Trophoblast cell (in vitro differentiated cells and primary cell): ENCODE measurements at regions not wholly inside any gene's neighbourhood (a gene's known extent, or its start where the extent isn't known, plus 50 kb on each side); places are given as distances from the start of the nearest gene placed in this dataset.

ENCODE experiments used
- DNase-seq, 2 donors: peaks; one replicate each; pipeline ENCODE4 v3.0.0-alpha.2; 2016
- H2AFZ ChIP-seq: 2 replicates; pipeline ENCODE4 v1.6.1; 2013; ENCODE audit warnings: low read length, moderate library complexity, mild to moderate bottlenecking; ENCODE audit not compliant: insufficient read depth, poor library complexity
- H2AK5ac ChIP-seq: 2 replicates; pipeline ENCODE4 v1.6.1; 2013; ENCODE audit warnings: mild to moderate bottlenecking, low read length
- H2BK120ac ChIP-seq: 2 replicates; pipeline ENCODE4 v1.6.1; 2013; ENCODE audit warnings: low read length, mild to moderate bottlenecking, moderate library complexity; ENCODE audit not compliant: insufficient read depth, poor library complexity
- H2BK12ac ChIP-seq: 2 replicates; pipeline ENCODE4 v1.6.1; 2013; ENCODE audit warnings: mild to moderate bottlenecking, low read length, moderate library complexity
- H2BK5ac ChIP-seq: 2 replicates; pipeline ENCODE4 v1.6.1; 2013; ENCODE audit warnings: low read length, low read depth, moderate library complexity, mild to moderate bottlenecking; ENCODE audit not compliant: poor library complexity
- H3K14ac ChIP-seq: 2 replicates; pipeline ENCODE4 v1.6.1; 2013; ENCODE audit warnings: mild to moderate bottlenecking, low read length
- H3K18ac ChIP-seq: 2 replicates; pipeline ENCODE4 v1.6.1; 2013; ENCODE audit warnings: mild to moderate bottlenecking, low read length
- H3K23ac ChIP-seq: 2 replicates; pipeline ENCODE4 v1.6.1; 2013; ENCODE audit warnings: low read length
- H3K27ac ChIP-seq: 2 replicates; pipeline ENCODE4 v1.5.1; 2013; ENCODE audit warnings: low read depth, mild to moderate bottlenecking, inconsistent platforms, low read length, moderate library complexity
- H3K27me3 ChIP-seq: 2 replicates; pipeline ENCODE4 v1.6.1; 2013; ENCODE audit warnings: inconsistent platforms, mild to moderate bottlenecking, low read length, moderate library complexity; ENCODE audit not compliant: insufficient read depth
- H3K36me3 ChIP-seq, 2 experiments: 1 replicate in 1 of 2; 2 replicates in 1 of 2; pipeline ENCODE4 v1.6.1; 2013; ENCODE audit warnings: low read length in 2 of 2, mild to moderate bottlenecking in 2 of 2, moderate library complexity in 1 of 2; ENCODE audit not compliant: insufficient read depth in 2 of 2, control insufficient read depth in 1 of 2
- H3K4ac ChIP-seq: 2 replicates; pipeline ENCODE4 v1.6.1; 2013; ENCODE audit warnings: low read depth, mild to moderate bottlenecking, low read length, moderate library complexity
- H3K4me1 ChIP-seq, 2 experiments: 1 replicate in 1 of 2; 2 replicates in 1 of 2; pipeline ENCODE4 v1.6.1; 2013; ENCODE audit warnings: low read length in 2 of 2, mild to moderate bottlenecking in 2 of 2, moderate library complexity in 1 of 2; ENCODE audit not compliant: insufficient read depth in 2 of 2, control insufficient read depth in 1 of 2
- H3K4me2 ChIP-seq: 2 replicates; pipeline ENCODE4 v1.6.1; 2013; ENCODE audit warnings: inconsistent platforms, mild to moderate bottlenecking, low read length, moderate library complexity
- H3K4me3 ChIP-seq: 2 replicates; pipeline ENCODE4 v1.5.1; 2013; ENCODE audit warnings: mild to moderate bottlenecking, low read depth, low read length, inconsistent platforms
- H3K79me1 ChIP-seq: one replicate; pipeline ENCODE4 v1.6.1; 2013; ENCODE audit warnings: low read length
- H3K79me2 ChIP-seq: 2 replicates; pipeline ENCODE4 v1.6.1; 2013; ENCODE audit warnings: low read length, mild to moderate bottlenecking; ENCODE audit not compliant: control insufficient read depth, insufficient read depth, poor library complexity
- H3K9ac ChIP-seq: 2 replicates; pipeline ENCODE4 v1.6.1; 2013; ENCODE audit warnings: mild to moderate bottlenecking, low read length
- H3K9me3 ChIP-seq: 2 replicates; pipeline ENCODE4 v1.6.1; 2013; ENCODE audit warnings: low read depth, mild to moderate bottlenecking, control low read depth, inconsistent platforms, low read length; ENCODE audit not compliant: insufficient read depth
- H4K12ac ChIP-seq: 2 replicates; pipeline ENCODE4 v1.6.1; 2013; ENCODE audit warnings: low read depth, mild to moderate bottlenecking, low read length, moderate library complexity
- H4K8ac ChIP-seq: 2 replicates; pipeline ENCODE4 v1.6.1; 2013; ENCODE audit warnings: low read depth, mild to moderate bottlenecking, low read length, moderate library complexity
- H4K91ac ChIP-seq: one replicate; pipeline ENCODE4 v1.6.1; 2013; ENCODE audit warnings: low read depth, mild to moderate bottlenecking, low read length, moderate library complexity
- whole genome bisulfite sequencing: extraction: QIAGEN DNeasy Blood & Tissue Kit; methylation state at CpG from one replicate; pipeline ENCODE4 v1.1.7; 2013; ENCODE audit warnings: missing lambda C conversion rate; ENCODE audit not compliant: insufficient read length, insufficient coverage; ENCODE audit errors: extremely low coverage; 5-methylcytosine and 5-hydroxymethylcytosine counted together

- Histone ChIP-seq H3K4me3 (no peak overlapping the region), H2BK120ac (no peak overlapping the region), H2AK5ac (no peak overlapping the region), H2BK12ac (no peak overlapping the region), H3K18ac (no peak overlapping the region), H3K9ac (no peak overlapping the region), H3K27me3 (no peaks in the 10 kb centered on the region), H3K9me3 (no peaks in the 10 kb centered on the region), H3K4me2 (no peak overlapping the region), H4K12ac (no peak overlapping the region), H3K23ac (no peak overlapping the region), H3K4ac (no peak overlapping the region), H3K79me2 (no peaks in the 10 kb centered on the region), H2AFZ (no peak overlapping the region), H3K27ac (no peak overlapping the region), H4K91ac (no peak overlapping the region), H3K4me1 (no peaks in the 10 kb centered on the region), H3K79me1 (no peaks in the 10 kb centered on the region), H2BK5ac (no peak overlapping the region), H4K8ac (no peak overlapping the region), H3K14ac (no peak overlapping the region), H3K36me3 (no peaks in the 10 kb centered on the region)
- no peak for DNase-seq
These were observed 599.3 kb downstream of the CDH11 start for GRCh38 chr16:64522548-64522947.

GRCh38 chr16:64513871-64514270 lies 608.0 kb downstream of the CDH11 start:
- Histone ChIP-seq H3K36me3 (no peaks in the 10 kb centered on the region), H4K91ac (no peak overlapping the region), H4K12ac (no peak overlapping the region), H3K4ac (no peak overlapping the region), H3K79me1 (no peaks in the 10 kb centered on the region), H3K9ac (no peak overlapping the region), H3K4me2 (no peak overlapping the region), H2BK12ac (no peak overlapping the region), H3K14ac (no peak overlapping the region), H3K4me3 (no peak overlapping the region), H3K4me1 (no peaks in the 10 kb centered on the region), H3K27ac (no peak overlapping the region), H3K79me2 (no peaks in the 10 kb centered on the region), H3K23ac (no peak overlapping the region), H2BK120ac (no peak overlapping the region), H2AFZ (no peak overlapping the region), H3K18ac (no peak overlapping the region), H4K8ac (no peak overlapping the region), H3K27me3 (no peaks in the 10 kb centered on the region), H2AK5ac (no peak overlapping the region), H3K9me3 (no peaks in the 10 kb centered on the region), H2BK5ac (no peak overlapping the region)
- DNase-seq = no peak
- no CpG with 5 or more reads among the region's 2 CpGs for WGBS

GRCh38 chr16:64507240-64508024 lies 614.4 kb downstream of the CDH11 start:
- peaks cover 2 to 4% of the 10 kb centered on the region in 2 experiments for H3K4me1 ChIP-seq
- H3K14ac ChIP-seq = no peak overlapping the region
- no peak overlapping the region for H2BK120ac ChIP-seq
- H4K91ac ChIP-seq = no peak overlapping the region
- no peak overlapping the region for H3K4ac ChIP-seq
- no peak overlapping the region for H2AFZ ChIP-seq
- no CpG with 5 or more reads among the region's 2 CpGs for WGBS
- no peak overlapping the region for H3K23ac ChIP-seq
- no peak overlapping the region for H3K4me2 ChIP-seq
- H4K12ac ChIP-seq = no peak overlapping the region
- H3K27ac ChIP-seq = no peak overlapping the region
- no peaks in the 10 kb centered on the region for H3K27me3 ChIP-seq
- no peak overlapping the region for H4K8ac ChIP-seq
- no peak overlapping the region for H3K18ac ChIP-seq
- H2BK12ac ChIP-seq = no peak overlapping the region
- no peak for DNase-seq
- no peak overlapping the region for H3K9ac ChIP-seq
- no peak overlapping the region for H2AK5ac ChIP-seq
- H3K9me3 ChIP-seq = peaks cover 3% of the 10 kb centered on the region
- H3K79me2 ChIP-seq = no peaks in the 10 kb centered on the region
- H3K79me1 ChIP-seq = no peaks in the 10 kb centered on the region
- no peak overlapping the region for H3K4me3 ChIP-seq
- no peak overlapping the region for H2BK5ac ChIP-seq
- H3K36me3 ChIP-seq = no peaks in the 10 kb centered on the region

- Histone ChIP-seq H3K4me3 (no peak overlapping the region), H4K91ac (no peak overlapping the region), H3K36me3 (no peaks in the 10 kb centered on the region), H3K4me1 (no peaks in the 10 kb centered on the region), H3K79me2 (no peaks in the 10 kb centered on the region), H3K9ac (no peak overlapping the region), H3K4ac (no peak overlapping the region), H3K9me3 (no peaks in the 10 kb centered on the region), H2AFZ (no peak overlapping the region), H3K79me1 (no peaks in the 10 kb centered on the region), H3K18ac (no peak overlapping the region), H2AK5ac (no peak overlapping the region), H3K23ac (no peak overlapping the region), H3K27me3 (no peaks in the 10 kb centered on the region), H3K27ac (no peak overlapping the region), H3K4me2 (no peak overlapping the region), H3K14ac (no peak overlapping the region), H2BK12ac (no peak overlapping the region), H4K12ac (no peak overlapping the region), H2BK5ac (no peak overlapping the region), H2BK120ac (no peak overlapping the region), H4K8ac (no peak overlapping the region)
- WGBS = no CpG with 5 or more reads among the region's 1 CpG
- DNase-seq = no peak
These were observed 622.7 kb downstream of the CDH11 start for GRCh38 chr16:64499211-64499610.
